ENCODE measurements at regions not wholly inside any gene's neighbourhood (a gene's known extent, or its start where the extent isn't known, plus 50 kb on each side); places are given as distances from the start of the nearest gene placed in this dataset.
"Not testable (repeated sequence)": the region's sequence is repeated elsewhere in the genome, so short reads cannot be mapped to it uniquely, and the experiment has no call there.

DNA sequence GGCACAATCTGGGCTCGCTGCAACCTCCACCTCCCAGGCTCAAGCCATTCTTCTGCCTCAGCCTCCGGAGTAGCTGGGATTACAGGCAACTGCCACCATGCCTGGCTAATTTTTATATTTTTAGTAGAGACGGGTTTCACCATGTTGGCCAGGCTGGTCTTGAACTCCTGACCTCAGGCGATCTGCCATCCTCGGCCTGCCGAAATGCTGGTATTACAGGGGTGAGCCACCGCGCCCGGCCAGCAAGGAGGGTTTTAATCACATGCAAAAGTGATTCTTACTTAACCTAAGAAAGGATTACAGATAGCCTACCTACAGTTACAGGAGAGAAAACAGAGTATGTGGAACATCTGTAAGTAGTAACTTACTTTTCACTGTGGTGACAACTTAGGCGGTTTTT is 163.4 kb downstream of the VGLL3 start:
- intact Hi-C loops (cut with micrococcal nuclease); H3K9me3 Mint-ChIP-seq; H3K4me3 Mint-ChIP-seq; H3K27ac Mint-ChIP-seq; H3K4me1 Mint-ChIP-seq (ENCODE audit: low read depth); H3K36me3 Mint-ChIP-seq (ENCODE audit: low read depth); H3K27me3 Mint-ChIP-seq (ENCODE audit: insufficient read depth); DNase-seq (ENCODE audit: low spot score): not testable (repeated sequence)

DNA sequence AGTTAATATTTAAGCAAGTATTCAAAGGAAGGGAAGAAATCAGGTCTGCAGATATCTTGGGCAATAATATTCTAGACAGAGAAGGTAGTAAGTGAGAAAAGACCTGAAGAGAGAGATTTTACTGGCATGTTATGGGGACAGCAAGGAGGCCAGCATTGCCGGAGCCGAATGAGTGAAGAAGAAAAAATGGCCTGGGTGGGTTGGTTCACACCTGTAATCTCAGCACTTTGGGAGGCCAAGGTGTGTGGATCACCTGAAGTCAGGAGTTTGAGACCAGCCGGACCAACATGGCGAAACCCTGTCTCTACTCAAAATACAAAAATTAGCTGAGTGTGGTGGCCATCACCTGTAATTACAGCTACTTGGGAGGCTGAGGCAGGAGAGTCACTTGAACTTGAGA is 164.7 kb downstream of the VGLL3 start:
- intact Hi-C loops (cut with micrococcal nuclease) = no loop called here

GRCh38 chr3:86815880-86816279 is 175.1 kb downstream of the VGLL3 start:
- Mint-ChIP-seq H3K4me1 (ENCODE audit: low read depth) (no peaks in the 10 kb centered on the region), H3K27me3 (ENCODE audit: insufficient read depth) (no peaks in the 10 kb centered on the region), H3K36me3 (ENCODE audit: low read depth) (no peaks in the 10 kb centered on the region), H3K27ac (no peak overlapping the region), H3K9me3 (no peaks in the 10 kb centered on the region), H3K4me3 (no peak overlapping the region)
- no peak for DNase-seq (ENCODE audit: low spot score)
- intact Hi-C loops (cut with micrococcal nuclease) = no loop called here

More for the DNA sequence above, 164.7 kb downstream of the VGLL3 start:
- Mint-ChIP-seq H3K9me3 (no peaks in the 10 kb centered on the region), H3K4me3 (no peak overlapping the region), H3K27me3 (ENCODE audit: insufficient read depth) (no peaks in the 10 kb centered on the region), H3K27ac (no peak overlapping the region), H3K36me3 (ENCODE audit: low read depth) (no peaks in the 10 kb centered on the region), H3K4me1 (ENCODE audit: low read depth) (no peaks in the 10 kb centered on the region)
- DNase-seq (ENCODE audit: low spot score) = no peak

- no peaks in the 10 kb centered on the region for H3K4me1 Mint-ChIP-seq (ENCODE audit: low read depth)
- intact Hi-C loops (cut with micrococcal nuclease) = no loop called here
- H3K4me3 Mint-ChIP-seq = no peak overlapping the region
- no peaks in the 10 kb centered on the region for H3K36me3 Mint-ChIP-seq (ENCODE audit: low read depth)
- no peaks in the 10 kb centered on the region for H3K9me3 Mint-ChIP-seq
- no peaks in the 10 kb centered on the region for H3K27me3 Mint-ChIP-seq (ENCODE audit: insufficient read depth)
- H3K27ac Mint-ChIP-seq = no peak overlapping the region
- DNase-seq (ENCODE audit: low spot score) = no peak
These were observed 175.9 kb downstream of the VGLL3 start for GRCh38 chr3:86814918-86815655.

DNA sequence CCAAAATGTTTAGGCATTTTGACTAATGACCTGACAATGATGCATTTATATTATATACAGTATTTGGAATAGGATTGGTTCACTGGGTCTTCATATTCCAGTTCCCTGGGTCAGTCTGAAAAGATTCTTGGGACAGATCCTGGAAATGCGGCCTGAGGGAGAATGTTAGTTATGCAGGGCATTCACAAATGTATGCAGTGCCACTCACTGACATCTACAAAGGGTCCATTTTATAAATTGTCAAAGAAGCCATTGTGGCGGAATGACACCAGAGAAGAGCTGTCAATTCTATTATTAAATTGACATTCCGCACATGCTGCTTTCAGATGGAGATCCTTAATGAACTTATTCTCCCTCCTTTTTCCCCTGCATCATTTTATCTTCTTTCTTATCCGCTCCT is 176.6 kb downstream of the VGLL3 start:
- no peak for DNase-seq (ENCODE audit: low spot score)
- Mint-ChIP-seq H3K9me3 (no peaks in the 10 kb centered on the region), H3K36me3 (ENCODE audit: low read depth) (no peaks in the 10 kb centered on the region), H3K4me1 (ENCODE audit: low read depth) (no peaks in the 10 kb centered on the region), H3K27me3 (ENCODE audit: insufficient read depth) (no peaks in the 10 kb centered on the region), H3K4me3 (no peak overlapping the region), H3K27ac (no peak overlapping the region)
- intact Hi-C loops (cut with micrococcal nuclease) = no loop called here

DNA sequence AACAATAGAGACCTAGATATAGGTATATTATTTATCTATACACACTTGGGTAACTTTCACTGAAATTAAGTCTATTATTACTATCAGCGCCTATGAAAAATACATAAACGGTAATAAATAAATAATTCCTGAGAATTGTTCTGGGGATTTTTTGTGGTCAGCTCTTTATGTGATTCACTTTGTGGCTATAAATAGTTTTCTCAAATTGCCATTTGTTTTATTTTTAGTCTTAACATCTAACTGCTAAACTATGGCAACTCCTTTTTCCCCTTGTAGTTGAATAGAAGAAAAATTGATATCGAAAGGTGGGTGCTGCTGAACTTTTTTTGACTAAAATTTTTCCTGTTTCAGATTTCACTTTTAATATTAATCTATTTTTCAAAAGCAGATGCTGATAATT is 189.0 kb downstream of the VGLL3 start:
- Mint-ChIP-seq H3K27me3 (ENCODE audit: insufficient read depth) (no peaks in the 10 kb centered on the region), H3K9me3 (no peaks in the 10 kb centered on the region), H3K27ac (no peak overlapping the region), H3K4me3 (no peak overlapping the region), H3K4me1 (ENCODE audit: low read depth) (no peaks in the 10 kb centered on the region), H3K36me3 (ENCODE audit: low read depth) (no peaks in the 10 kb centered on the region)
- intact Hi-C loops (cut with micrococcal nuclease) = no loop called here
- DNase-seq (ENCODE audit: low spot score) = no peak

GRCh38 chr3:86801066-86801465 is 189.9 kb downstream of the VGLL3 start:
- intact Hi-C loops (cut with micrococcal nuclease) = no loop called here
- H3K36me3 Mint-ChIP-seq (ENCODE audit: low read depth) = no peaks in the 10 kb centered on the region
- no peaks in the 10 kb centered on the region for H3K4me1 Mint-ChIP-seq (ENCODE audit: low read depth)
- no peaks in the 10 kb centered on the region for H3K27me3 Mint-ChIP-seq (ENCODE audit: insufficient read depth)
- no peak for DNase-seq (ENCODE audit: low spot score)
- H3K9me3 Mint-ChIP-seq = no peaks in the 10 kb centered on the region
- no peak overlapping the region for H3K4me3 Mint-ChIP-seq
- no peak overlapping the region for H3K27ac Mint-ChIP-seq

- Mint-ChIP-seq H3K36me3 (ENCODE audit: low read depth) (no peaks in the 10 kb centered on the region), H3K27me3 (ENCODE audit: insufficient read depth) (no peaks in the 10 kb centered on the region), H3K27ac (no peak overlapping the region), H3K9me3 (no peaks in the 10 kb centered on the region), H3K4me3 (no peak overlapping the region), H3K4me1 (ENCODE audit: low read depth) (no peaks in the 10 kb centered on the region)
- intact Hi-C loops (cut with micrococcal nuclease) = no loop called here
- no peak for DNase-seq (ENCODE audit: low spot score)
These were observed 190.8 kb downstream of the VGLL3 start for GRCh38 chr3:86800116-86800515.

DNA sequence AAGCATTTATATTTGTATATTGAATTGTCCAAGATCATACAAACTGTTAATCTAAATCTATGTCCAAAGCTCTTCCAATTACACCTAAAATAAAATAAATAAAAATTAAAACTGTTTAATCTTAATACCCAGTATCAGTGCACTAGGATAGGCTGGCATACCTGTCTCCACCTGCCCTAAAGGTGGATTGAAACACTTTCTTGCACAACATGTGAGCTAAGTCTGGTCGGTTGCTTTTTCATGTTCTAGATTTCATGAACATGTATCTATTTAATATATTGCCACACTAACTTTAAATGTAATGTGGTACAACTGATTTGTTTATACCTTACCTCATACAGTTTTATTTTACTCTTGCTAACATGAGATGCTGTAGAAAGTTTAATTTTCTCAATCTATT is 193.0 kb downstream of the VGLL3 start:
- intact Hi-C loops (cut with micrococcal nuclease) = no loop called here
- Mint-ChIP-seq H3K4me3 (no peak overlapping the region), H3K4me1 (ENCODE audit: low read depth) (no peaks in the 10 kb centered on the region), H3K9me3 (no peaks in the 10 kb centered on the region), H3K27ac (no peak overlapping the region), H3K36me3 (ENCODE audit: low read depth) (no peaks in the 10 kb centered on the region), H3K27me3 (ENCODE audit: insufficient read depth) (no peaks in the 10 kb centered on the region)
- DNase-seq (ENCODE audit: low spot score) = no peak

DNA sequence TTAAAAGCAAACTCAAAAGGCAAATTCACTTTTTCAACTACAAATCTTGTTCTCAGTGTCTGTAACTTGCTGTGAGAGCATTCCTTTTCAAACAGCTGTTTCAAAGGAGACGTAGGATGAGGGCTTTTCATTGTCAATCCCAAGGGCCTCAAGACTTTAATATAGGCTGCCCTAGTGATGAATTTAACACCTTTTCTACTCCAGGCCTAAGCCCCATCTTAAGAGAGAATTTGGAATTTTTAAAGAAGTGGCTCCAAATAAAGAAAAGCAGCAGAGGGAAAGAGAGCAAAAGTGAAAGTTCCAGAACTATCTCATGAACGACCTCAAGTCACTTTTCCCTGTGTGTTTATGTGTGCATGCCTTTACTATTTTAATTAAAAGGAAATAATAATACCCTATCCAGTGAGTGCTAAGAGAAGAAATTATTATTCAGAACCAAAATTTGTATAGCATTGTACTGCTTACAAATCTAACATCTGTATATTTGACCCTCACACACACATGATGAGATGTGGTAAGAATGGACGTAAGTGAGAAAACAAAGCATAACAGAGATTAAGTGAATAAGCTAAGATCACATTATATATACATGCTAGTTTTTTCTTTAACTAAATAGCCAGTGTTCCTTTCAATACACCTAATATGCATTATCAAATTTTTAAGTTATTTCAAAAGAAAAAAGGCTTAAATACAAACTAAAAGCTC is 196.4 kb downstream of the VGLL3 start:
- no peak overlapping the region for H3K27ac Mint-ChIP-seq
- intact Hi-C loops (cut with micrococcal nuclease) = no loop called here
- no peak overlapping the region for H3K4me3 Mint-ChIP-seq
- no peaks in the 10 kb centered on the region for H3K27me3 Mint-ChIP-seq (ENCODE audit: insufficient read depth)
- H3K9me3 Mint-ChIP-seq = no peaks in the 10 kb centered on the region
- no peaks in the 10 kb centered on the region for H3K36me3 Mint-ChIP-seq (ENCODE audit: low read depth)
- no peak for DNase-seq (ENCODE audit: low spot score)
- no peaks in the 10 kb centered on the region for H3K4me1 Mint-ChIP-seq (ENCODE audit: low read depth)

DNA sequence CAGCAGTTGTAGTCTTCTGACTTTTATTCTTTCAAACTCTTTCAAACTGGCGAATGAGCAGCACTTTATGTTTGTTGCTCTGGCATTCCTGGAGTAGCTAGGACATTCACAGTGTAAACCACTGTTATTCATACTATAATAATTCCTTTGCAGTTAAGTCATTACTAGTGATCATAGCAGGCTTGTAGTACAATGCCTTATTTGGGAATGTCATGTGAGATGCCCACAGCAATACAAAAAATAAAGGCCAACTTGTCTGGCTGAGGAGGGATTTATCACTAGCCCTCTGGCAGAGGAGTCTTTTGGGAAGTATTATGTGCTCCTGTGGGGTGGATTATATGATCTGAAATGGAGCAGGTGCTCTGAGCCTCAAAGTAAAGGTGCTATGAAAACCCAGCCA is 197.2 kb downstream of the VGLL3 start:
- Mint-ChIP-seq H3K36me3 (ENCODE audit: low read depth) (no peaks in the 10 kb centered on the region), H3K4me3 (no peak overlapping the region), H3K27me3 (ENCODE audit: insufficient read depth) (no peaks in the 10 kb centered on the region), H3K4me1 (ENCODE audit: low read depth) (no peaks in the 10 kb centered on the region), H3K9me3 (no peaks in the 10 kb centered on the region), H3K27ac (no peak overlapping the region)
- intact Hi-C loops (cut with micrococcal nuclease) = no loop called here
- no peak for DNase-seq (ENCODE audit: low spot score)

DNA sequence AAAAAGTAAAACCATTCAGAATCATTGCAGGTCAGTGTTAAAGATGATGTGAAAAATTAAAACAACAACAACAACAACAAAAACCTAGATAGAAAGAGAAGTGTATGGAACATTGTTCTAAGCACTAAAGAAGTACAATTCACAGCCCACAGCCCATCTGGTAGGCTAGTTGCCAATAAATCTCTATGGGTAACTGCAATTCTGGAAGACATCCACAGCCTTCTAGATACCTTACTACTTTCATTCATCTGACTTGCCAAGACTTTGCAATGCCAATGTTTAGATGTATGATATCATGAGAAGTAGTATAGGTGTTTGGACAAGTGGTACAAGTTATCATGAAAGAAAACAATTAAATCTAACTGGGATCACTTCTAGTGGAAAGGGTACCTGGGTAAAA is 198.6 kb downstream of the VGLL3 start:
- no peak overlapping the region for H3K4me3 Mint-ChIP-seq
- no peaks in the 10 kb centered on the region for H3K9me3 Mint-ChIP-seq
- H3K36me3 Mint-ChIP-seq (ENCODE audit: low read depth) = no peaks in the 10 kb centered on the region
- no peak for DNase-seq (ENCODE audit: low spot score)
- H3K27me3 Mint-ChIP-seq (ENCODE audit: insufficient read depth) = no peaks in the 10 kb centered on the region
- H3K4me1 Mint-ChIP-seq (ENCODE audit: low read depth) = no peaks in the 10 kb centered on the region
- intact Hi-C loops (cut with micrococcal nuclease) = no loop called here
- H3K27ac Mint-ChIP-seq = no peak overlapping the region

DNA sequence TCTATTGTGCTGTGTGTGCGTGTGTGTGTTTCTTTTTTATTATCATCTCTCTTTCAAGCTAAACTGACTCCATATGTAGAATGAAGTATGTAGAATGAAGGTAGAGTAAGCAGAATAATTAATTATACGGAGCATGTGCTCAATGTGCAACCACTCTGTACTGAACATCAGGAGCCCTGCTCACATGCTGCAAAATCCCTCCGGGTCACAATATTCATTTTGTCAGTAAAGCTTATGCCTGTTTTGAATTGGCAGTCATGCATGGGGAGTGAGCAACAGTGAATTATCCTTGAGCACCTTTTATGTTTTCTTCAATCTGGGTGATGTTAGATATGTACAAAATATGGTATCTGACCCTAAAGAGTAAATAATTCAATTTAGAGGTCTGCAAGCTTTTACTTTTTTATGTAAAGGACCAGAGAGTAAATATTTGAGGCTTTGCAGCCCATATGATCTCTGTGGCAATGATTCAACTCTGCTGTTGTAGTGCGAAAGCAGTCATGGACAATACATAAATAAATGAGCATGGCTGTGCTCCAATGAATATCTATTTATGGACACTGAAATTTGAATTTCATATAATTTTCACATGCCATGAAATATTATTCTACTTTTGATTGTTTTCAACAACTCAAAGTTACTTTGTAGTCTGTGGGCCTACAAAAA is 199.9 kb downstream of the VGLL3 start:
- no peak overlapping the region for H3K27ac Mint-ChIP-seq
- no peak for DNase-seq (ENCODE audit: low spot score)
- intact Hi-C loops (cut with micrococcal nuclease) = no loop called here
- H3K9me3 Mint-ChIP-seq = no peaks in the 10 kb centered on the region
- H3K4me1 Mint-ChIP-seq (ENCODE audit: low read depth) = no peaks in the 10 kb centered on the region
- H3K4me3 Mint-ChIP-seq = no peak overlapping the region
- no peaks in the 10 kb centered on the region for H3K36me3 Mint-ChIP-seq (ENCODE audit: low read depth)
- no peaks in the 10 kb centered on the region for H3K27me3 Mint-ChIP-seq (ENCODE audit: insufficient read depth)

All from activated T-helper 1 cell treated with anti-CD3 and anti-CD28 coated beads, Interleukin-12 subunit alpha, Interleukin-12 subunit beta, Interleukin-2, Interleukin-4 antibody, amounts not matched to agents 30 ng/mL and 10 ng/mL and 1 ng/mL, durations not matched to agents 14 hours and 24 hours and 36 hours (primary cell).